Smooth muscle cell (in vitro differentiated cells): ENCODE measurements at regions not wholly inside any gene's neighbourhood (a gene's known extent, or its start where the extent isn't known, plus 50 kb on each side); places are given as distances from the start of the nearest gene placed in this dataset.

Experiments
- DNase-seq: peaks from one replicate; lab custom pipeline; 2025; ENCODE audit not compliant: unreplicated experiment; lab: John Stamatoyannopoulos, UW
- H2AFZ ChIP-seq: fragments of 200-600 bp; sonication (generic); 2 replicates; pipeline ENCODE4 v1.6.0; 2016; ENCODE audit warnings: antibody characterized with exemption, low read depth, mild to moderate bottlenecking
- H3F3A ChIP-seq: fragments of 200-600 bp; sonication (generic); 2 replicates; pipeline ENCODE4 v1.6.0; 2017; ENCODE audit warnings: antibody characterized with exemption, low read depth
- H3K27ac ChIP-seq: fragments of 200-600 bp; sonication (generic); 2 replicates; pipeline ENCODE4 v1.5.1; 2016; ENCODE audit warnings: low read depth, mild to moderate bottlenecking
- H3K27me3 ChIP-seq: fragments of 200-600 bp; sonication (generic); 2 replicates; pipeline ENCODE4 v1.6.1; 2016; ENCODE audit warnings: low read depth, mild to moderate bottlenecking
- H3K36me3 ChIP-seq: fragments of 200-600 bp; sonication (generic); 2 replicates; pipeline ENCODE4 v1.5.1; 2016; ENCODE audit warnings: low read depth
- H3K4me1 ChIP-seq: fragments of 200-600 bp; sonication (generic); 2 replicates; pipeline ENCODE4 v1.5.1; 2016; ENCODE audit warnings: low read depth
- H3K4me2 ChIP-seq: fragments of 200-600 bp; sonication (generic); 2 replicates; pipeline ENCODE4 v1.6.0; 2016; ENCODE audit warnings: mild to moderate bottlenecking
- H3K4me3 ChIP-seq: fragments of 200-600 bp; sonication (generic); 2 replicates; pipeline ENCODE4 v1.5.1; 2016; ENCODE audit warnings: mild to moderate bottlenecking
- H3K79me2 ChIP-seq: fragments of 200-600 bp; sonication (generic); 2 replicates; pipeline ENCODE4 v1.6.0; 2016; ENCODE audit warnings: low read depth, mild to moderate bottlenecking
- H3K9ac ChIP-seq: fragments of 200-600 bp; sonication (generic); 2 replicates; pipeline ENCODE4 v1.6.0; 2016; ENCODE audit warnings: low read depth
- H3K9me3 ChIP-seq: fragments of 200-600 bp; sonication (generic); replicated peaks from 2 replicates; pipeline ENCODE4 v1.5.1; 2016; ENCODE audit warnings: low read depth
- H4K20me1 ChIP-seq: fragments of 200-600 bp; sonication (generic); 2 replicates; pipeline ENCODE4 v1.6.0; 2016; ENCODE audit warnings: low read depth
- WGBS: methylation state at CpG from one replicate; pipeline ENCODE4 v1.1.7; 2016; ENCODE audit warnings: low lambda C conversion rate; 5-methylcytosine and 5-hydroxymethylcytosine counted together
- TF ChIP-seq, protein P1 (sequence below): fragments of 200-600 bp; sonication (generic); IDR thresholded peaks from 2 replicates; pipeline ENCODE4 v1.5.1; 2017; ENCODE audit warnings: borderline replicate concordance, mild to moderate bottlenecking, antibody characterized with exemption; ENCODE audit not compliant: insufficient read depth, poor library complexity, severe bottlenecking

DNA sequence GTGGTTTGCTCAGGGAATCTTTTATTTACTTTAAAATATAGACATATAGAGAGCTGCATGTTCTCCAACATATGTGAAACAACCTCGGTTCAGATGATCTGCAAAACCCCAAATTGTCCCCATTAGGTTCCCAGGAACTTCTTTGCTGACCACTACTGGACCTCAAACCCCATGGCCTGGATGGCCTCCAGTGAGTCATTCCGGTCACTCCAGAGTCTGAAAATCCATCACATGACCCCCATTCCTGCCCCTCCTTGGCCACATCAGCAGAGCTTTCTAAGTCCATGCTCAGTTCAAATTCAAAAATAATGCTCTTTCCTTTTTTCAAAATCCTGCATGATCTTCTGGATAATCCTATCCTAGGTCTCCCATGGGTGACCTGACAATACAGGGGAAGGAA lies 271.0 kb downstream of the TNS1 start:
- Histone ChIP-seq H3F3A (no peaks in the 10 kb centered on the region), H3K27me3 (no peaks in the 10 kb centered on the region), H3K36me3 (no peaks in the 10 kb centered on the region), H3K4me2 (no peak overlapping the region), H3K4me1 (no peaks in the 10 kb centered on the region), H3K79me2 (no peaks in the 10 kb centered on the region), H3K4me3 (no peak overlapping the region), H4K20me1 (no peaks in the 10 kb centered on the region), H3K9me3 (no peaks in the 10 kb centered on the region), H2AFZ (no peak overlapping the region), H3K27ac (no peak overlapping the region), H3K9ac (no peak overlapping the region)
- WGBS = 95% methylated on average over 2 of the region's 2 CpGs
- no peak for DNase-seq
- TF ChIP-seq, protein P1, sequence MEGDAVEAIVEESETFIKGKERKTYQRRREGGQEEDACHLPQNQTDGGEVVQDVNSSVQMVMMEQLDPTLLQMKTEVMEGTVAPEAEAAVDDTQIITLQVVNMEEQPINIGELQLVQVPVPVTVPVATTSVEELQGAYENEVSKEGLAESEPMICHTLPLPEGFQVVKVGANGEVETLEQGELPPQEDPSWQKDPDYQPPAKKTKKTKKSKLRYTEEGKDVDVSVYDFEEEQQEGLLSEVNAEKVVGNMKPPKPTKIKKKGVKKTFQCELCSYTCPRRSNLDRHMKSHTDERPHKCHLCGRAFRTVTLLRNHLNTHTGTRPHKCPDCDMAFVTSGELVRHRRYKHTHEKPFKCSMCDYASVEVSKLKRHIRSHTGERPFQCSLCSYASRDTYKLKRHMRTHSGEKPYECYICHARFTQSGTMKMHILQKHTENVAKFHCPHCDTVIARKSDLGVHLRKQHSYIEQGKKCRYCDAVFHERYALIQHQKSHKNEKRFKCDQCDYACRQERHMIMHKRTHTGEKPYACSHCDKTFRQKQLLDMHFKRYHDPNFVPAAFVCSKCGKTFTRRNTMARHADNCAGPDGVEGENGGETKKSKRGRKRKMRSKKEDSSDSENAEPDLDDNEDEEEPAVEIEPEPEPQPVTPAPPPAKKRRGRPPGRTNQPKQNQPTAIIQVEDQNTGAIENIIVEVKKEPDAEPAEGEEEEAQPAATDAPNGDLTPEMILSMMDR = no peak

DNA sequence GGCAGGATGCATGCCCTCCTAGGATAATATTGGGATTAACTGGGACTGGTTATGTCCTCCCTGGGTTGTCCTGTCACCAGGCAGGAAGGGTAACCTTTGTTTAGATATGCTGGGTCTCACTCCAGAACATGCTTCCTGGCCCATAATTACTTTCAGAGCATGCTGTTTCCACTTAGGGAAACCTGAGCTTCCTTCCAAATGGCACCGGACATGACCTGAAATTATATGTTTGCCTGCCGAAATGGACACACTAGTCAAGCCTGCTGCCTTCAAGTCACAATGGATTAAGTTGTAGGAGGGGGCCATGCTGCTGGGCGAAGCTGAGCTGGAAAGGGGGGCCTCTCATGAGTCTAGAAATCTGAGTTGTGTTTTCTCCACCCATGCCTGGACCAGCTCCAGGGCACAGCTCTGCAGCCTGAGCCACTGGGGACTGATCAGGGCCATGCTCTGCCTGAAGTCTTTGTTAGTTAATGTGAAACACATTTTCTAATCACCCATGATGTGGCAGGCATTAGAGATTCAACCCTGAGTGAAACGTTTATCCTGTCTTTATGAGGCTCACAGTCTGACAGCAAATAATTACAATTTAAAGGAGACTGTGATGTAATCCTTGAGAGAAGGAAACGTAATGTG lies 273.3 kb downstream of the TNS1 start:
- TF ChIP-seq, protein P1 = no peak
- no peaks in the 10 kb centered on the region for H3K4me1 ChIP-seq
- H3K36me3 ChIP-seq = no peaks in the 10 kb centered on the region
- H4K20me1 ChIP-seq = no peaks in the 10 kb centered on the region
- H3K27me3 ChIP-seq = no peaks in the 10 kb centered on the region
- no peak overlapping the region for H3K9ac ChIP-seq
- H3K4me2 ChIP-seq = no peak overlapping the region
- WGBS = 50% methylated on average over 5 of the region's 5 CpGs
- H3K4me3 ChIP-seq = no peak overlapping the region
- H3F3A ChIP-seq = no peaks in the 10 kb centered on the region
- no peaks in the 10 kb centered on the region for H3K79me2 ChIP-seq
- no peak for DNase-seq
- H3K9me3 ChIP-seq = no peaks in the 10 kb centered on the region
- H3K27ac ChIP-seq = no peak overlapping the region
- no peak overlapping the region for H2AFZ ChIP-seq

DNA sequence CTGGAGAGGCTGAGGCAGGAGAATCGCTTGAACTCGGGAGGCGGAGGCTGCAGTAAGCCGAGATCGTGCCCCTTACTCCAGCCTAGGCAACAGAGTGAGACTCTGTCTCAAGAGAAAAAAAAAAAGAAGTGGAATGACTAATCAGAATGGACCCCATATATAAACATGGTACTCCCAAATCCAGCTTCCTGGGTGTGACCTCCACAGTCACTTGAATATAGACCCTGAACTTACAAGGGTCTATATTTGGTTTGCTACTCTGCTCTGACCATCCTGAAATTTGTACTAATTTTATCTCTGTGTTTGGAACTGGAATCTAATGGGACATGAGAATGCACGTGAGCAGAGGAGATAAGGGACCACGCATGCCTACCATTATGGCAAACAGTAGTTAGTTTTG lies 275.0 kb downstream of the TNS1 start:
- 93% methylated on average over 7 of the region's 7 CpGs for WGBS

More for the DNA sequence above, 275.0 kb downstream of the TNS1 start:
- H3K4me1 ChIP-seq = no peaks in the 10 kb centered on the region
- H3K9me3 ChIP-seq = no peaks in the 10 kb centered on the region
- H3K79me2 ChIP-seq = no peaks in the 10 kb centered on the region
- no peak overlapping the region for H3K4me3 ChIP-seq
- H2AFZ ChIP-seq = no peak overlapping the region
- no peak overlapping the region for H3K9ac ChIP-seq
- H3K27me3 ChIP-seq = no peaks in the 10 kb centered on the region
- no peak overlapping the region for H3K4me2 ChIP-seq
- no peaks in the 10 kb centered on the region for H4K20me1 ChIP-seq
- no peaks in the 10 kb centered on the region for H3K36me3 ChIP-seq
- H3K27ac ChIP-seq = no peak overlapping the region
- H3F3A ChIP-seq = no peaks in the 10 kb centered on the region
- TF ChIP-seq, protein P1 = no peak
- DNase-seq = no peak
